WTC11 (cell line): ENCODE measurements at regions not wholly inside any gene's neighbourhood (a gene's known extent, or its start where the extent isn't known, plus 50 kb on each side); places are given as distances from the start of the nearest gene placed in this dataset.

Source experiments
- ARID4B ChIP-seq: sonication (generic); formaldehyde crosslinking; IDR thresholded peaks from 2 replicates; pipeline ENCODE4 v1.8.0; 2023; ENCODE audit warnings: missing genetic modification reagents, mild to moderate bottlenecking, borderline replicate concordance
- CDX4 ChIP-seq: fragments of 250-450 bp; sonication (Bioruptor Pico); IDR thresholded peaks from 2 replicates; pipeline ENCODE4 v1.9.0; 2021; ENCODE audit warnings: moderate library complexity, mild to moderate bottlenecking, inconsistent platforms, borderline replicate concordance
- CTCF ChIP-seq: fragments of 200-600 bp; IDR thresholded peaks from 2 replicates; pipeline ENCODE4 v1.8.0; 2022; ENCODE audit warnings: antibody characterized with exemption
- ETV6 ChIP-seq: sonication (generic); formaldehyde crosslinking; IDR thresholded peaks from 2 replicates; pipeline ENCODE4 v1.8.1; 2022; ENCODE audit warnings: mild to moderate bottlenecking, missing genetic modification reagents
- ZNF121 ChIP-seq: sonication (generic); formaldehyde crosslinking; IDR thresholded peaks from 2 replicates; pipeline ENCODE4 v1.8.0; 2023; ENCODE audit warnings: missing genetic modification reagents

- TF ChIP-seq ETV6 (CRISPR knock-in tag) (no peak), CTCF (no peak), CDX4 (CRISPR knock-in tag) (no peak), ARID4B (CRISPR knock-in tag) (no peak), ZNF121 (CRISPR knock-in tag) (no peak)
These were observed 1676.7 kb downstream of the MRPL39 start for GRCh38 chr21:23930565-23930964.
